Activated effector memory CD4-positive, alpha-beta T cell treated with Interleukin-2 at 50 U/mL for 16 hours (primary cell): ENCODE measurements at regions not wholly inside any gene's neighbourhood (a gene's known extent, or its start where the extent isn't known, plus 50 kb on each side); places are given as distances from the start of the nearest gene placed in this dataset.

Experiments used
- DNase-seq: peaks from one replicate; pipeline ENCODE4 v3.0.0-alpha.2; 2020

GRCh38 chr12:98355933-98356332, 159.5 kb upstream of the TMPO start:
- no peak for DNase-seq

DNA sequence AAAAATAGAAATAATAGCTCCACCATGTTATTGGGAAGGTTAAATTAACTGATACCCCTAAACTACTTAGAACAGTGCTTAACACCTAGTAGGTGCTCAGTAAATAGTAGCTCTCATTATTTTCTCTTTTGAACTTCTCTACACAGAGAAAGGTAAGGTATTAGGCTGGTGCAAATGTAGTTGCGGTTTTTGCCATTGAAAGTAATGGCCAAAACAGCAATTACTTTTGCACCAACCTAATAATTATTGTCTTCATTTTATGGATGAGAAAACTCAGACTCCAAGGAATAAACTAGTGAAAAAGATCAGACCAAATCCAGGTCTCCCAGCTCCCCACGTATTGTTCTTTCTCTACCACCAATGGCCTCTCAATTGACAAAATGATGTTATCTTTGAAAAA, 157.2 kb upstream of the TMPO start:
- DNase-seq = no peak

DNA sequence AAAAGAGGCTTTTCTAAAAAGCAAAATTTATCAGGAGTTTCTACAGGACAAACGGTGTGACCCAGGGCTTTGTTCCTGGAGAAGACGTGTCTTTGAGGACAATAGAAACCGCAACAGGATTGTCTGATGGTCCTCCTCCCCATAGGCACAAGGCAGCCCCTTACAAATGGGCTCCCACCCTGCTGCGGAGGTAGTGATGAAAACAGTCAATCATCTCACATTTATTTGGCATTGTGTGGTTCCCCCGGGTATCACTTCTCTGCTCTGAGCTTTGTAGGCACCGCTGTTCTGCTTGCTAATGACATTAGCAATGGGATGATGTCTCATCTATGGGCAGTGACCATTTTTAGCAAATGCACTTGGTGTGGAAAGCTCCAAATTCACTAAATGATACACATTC, 155.5 kb upstream of the TMPO start:
- DNase-seq = no peak

GRCh38 chr12:98360401-98360800, 155.0 kb upstream of the TMPO start:
- DNase-seq = no peak

- DNase-seq = no peak
Observed at GRCh38 chr12:98369581-98369980, 145.8 kb upstream of the TMPO start.

DNA sequence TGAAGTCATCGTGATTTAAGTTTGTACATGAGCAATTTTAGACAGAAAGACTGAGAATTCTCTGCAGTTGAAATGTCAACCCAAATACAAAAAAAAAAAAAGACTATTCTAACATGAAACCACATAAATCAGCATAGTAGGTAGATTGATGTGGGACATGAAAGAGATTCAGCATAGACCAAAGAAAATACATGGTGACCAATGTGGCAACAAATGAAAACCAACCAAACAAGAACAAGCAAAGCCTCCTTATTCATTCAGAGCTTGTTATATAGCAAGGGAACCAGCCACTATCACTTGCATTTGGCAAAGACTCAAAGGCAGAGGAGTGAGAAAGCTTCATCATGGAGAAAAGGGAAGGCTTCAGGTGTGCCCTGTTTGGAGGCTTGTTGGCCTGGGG, 144.4 kb upstream of the TMPO start:
- DNase-seq = no peak

- DNase-seq = no peak
Observed at GRCh38 chr12:98371419-98371818, 144.0 kb upstream of the TMPO start.

- no peak for DNase-seq
Observed at GRCh38 chr12:98372340-98373024, 142.9 kb upstream of the TMPO start.

DNA sequence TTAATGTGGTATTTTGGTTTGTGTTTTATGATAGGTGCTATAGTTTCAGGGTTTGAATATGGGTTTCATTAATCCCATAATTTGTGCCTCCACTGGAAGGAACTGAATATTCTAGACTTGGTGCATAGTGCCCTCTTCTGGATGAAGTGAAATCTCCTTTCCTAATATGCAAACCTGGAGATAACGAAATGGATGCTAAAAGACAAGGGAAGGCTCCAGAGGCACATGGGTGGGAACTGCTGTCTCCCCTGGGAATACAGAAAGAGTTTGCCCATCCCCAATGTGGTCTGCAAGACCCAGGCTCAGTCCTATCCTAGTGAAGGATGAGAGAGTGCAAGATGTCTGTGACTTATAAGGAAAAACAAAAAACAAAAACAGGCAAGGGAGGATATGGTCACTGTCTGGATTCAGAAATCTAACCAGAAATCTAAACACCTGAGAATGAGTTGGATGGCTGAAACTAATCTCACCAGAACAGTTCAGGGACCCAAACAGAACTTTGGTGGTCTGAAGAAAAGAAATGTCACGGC, 142.3 kb upstream of the TMPO start:
- no peak for DNase-seq

DNA sequence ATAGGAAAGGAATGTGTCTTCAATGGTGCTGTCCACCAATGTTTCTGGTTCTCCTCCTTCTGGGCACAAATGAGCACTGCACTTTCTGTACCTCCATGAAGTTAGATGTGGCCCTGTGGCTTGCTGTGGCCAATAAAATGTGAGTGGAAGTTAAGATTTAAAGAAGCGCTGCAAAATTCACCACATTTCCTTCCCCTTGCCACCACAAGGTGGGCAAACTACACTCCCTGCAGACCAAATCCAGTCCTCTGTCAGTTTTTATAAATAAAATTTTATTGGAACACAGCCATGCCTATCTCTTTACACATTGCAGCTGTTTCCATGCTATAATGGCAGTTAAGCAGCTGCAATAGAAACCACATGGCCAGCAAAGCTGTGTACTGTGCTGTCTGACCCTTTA, 141.4 kb upstream of the TMPO start:
- DNase-seq = no peak

GRCh38 chr12:98379106-98379505, 136.3 kb upstream of the TMPO start:
- no peak for DNase-seq

DNA sequence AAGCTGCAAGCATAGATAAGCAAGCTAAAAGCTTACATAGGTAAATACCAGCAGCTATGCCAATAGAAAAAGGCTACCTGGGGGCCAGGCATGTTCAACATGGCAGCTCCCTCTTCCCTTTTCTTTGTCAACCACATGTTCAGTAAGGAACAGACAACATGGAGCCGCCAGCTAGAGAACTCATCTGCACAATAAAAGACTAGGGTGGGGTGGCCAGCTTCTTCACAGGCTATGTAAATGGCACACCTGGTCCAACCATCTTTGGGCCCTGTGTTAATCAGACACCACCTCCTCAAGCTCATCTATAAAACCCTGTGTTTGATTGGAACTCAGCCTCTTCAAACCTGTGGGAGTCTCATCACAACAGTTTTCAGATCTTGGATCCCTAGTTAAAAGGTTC, 129.7 kb upstream of the TMPO start:
- DNase-seq = no peak

DNA sequence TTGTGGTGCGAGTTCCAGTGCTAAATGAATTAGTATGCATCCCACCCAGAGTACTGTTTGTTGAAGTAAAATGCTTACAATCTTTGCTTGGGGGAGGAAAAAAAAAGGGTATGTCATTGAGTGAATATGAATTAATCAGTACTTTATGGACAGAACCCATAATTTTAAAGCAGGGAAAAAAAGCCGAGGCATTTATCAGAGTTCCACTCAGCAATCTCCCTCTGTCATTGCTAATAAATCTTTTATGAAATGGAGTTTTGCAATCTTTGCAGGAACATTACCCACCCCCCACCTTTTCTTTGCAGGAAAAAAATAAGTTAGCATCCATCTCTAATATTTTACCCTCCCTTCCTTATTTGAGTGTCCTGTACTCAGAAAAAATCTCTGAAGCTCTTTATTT, 127.9 kb upstream of the TMPO start:
- no peak for DNase-seq

DNA sequence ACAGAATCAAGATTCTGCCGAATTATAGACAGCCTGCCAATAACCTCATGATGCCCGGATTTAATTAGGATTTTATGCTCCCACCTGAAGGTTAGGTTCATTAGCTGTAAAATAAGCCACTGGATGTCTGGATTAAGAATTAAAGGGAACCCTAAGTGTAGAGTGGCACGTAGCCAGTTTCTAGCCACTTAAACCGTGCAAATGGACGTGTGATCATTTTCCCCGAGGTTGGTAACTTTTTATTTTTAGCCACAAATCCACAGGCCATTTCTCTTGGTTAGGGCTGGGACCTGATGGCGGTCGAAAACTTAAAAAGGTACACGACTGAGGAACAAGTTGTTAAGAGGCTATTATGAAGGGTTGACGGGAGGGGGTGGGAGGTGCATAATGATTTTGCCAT, 127.3 kb upstream of the TMPO start:
- no peak for DNase-seq

- DNase-seq = no peak
Observed at GRCh38 chr12:98389593-98389992, 125.8 kb upstream of the TMPO start.

- peak; percentile 71 for DNase-seq
Observed at GRCh38 chr12:98397323-98398105, 117.9 kb upstream of the TMPO start.

DNA sequence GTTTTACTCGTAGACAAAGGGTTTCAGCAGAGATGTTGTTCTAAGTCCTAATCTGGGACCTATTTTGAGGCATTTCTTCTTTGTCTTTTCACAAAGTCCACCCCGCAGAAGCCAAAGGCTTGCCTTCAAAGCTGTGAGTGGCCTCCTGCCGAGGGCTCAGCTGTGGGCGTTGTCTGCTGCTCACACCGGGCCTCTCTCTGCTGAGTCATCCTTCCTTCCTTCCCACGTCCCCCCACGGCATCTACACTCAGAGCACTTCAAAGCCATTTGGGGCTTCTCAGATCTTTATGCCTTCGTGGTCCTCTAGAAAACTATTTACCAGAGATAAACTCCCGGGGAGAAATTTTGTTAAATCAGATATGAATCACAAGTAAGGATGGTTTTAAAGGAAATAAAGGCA, 115.9 kb upstream of the TMPO start:
- peak; percentile 51 for DNase-seq

GRCh38 chr12:98401427-98401826, 114.0 kb upstream of the TMPO start:
- no peak for DNase-seq

DNA sequence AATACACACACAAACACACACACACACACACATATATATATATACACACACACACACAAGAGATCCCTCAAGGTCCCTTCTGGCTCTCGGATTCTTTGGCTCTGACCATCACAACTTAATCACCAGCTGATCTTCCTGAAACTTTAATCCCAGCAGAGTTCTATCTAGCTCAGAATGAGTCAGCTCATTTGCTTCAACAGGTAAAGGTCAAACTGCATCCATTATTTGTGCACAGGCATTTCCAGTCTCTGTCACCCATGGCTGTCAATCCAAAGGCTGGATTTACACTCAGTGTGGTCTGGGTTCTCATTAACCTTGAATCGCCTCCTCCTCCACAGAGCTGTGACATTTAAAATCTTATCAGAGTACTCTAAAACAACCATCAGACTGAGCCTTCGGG, 113.3 kb upstream of the TMPO start:
- no peak for DNase-seq

DNA sequence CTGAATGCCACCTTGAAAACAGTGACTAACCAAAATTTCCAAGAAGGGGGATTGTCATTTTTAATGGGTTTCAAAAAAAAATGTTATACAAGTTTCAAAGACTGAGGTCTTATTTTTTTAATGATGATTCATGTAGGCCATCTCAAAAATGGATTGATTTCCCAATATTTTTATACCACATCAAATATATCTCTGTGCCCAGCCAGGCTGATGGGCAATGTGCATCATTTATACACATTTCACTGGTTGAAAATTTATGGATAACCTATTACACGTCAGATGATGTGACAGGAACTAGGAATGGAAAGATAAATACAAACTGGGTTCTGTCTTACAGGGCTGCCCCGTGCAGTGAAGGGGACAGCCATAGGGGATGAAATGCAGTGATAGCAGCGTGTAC, 112.7 kb upstream of the TMPO start:
- DNase-seq = no peak

DNA sequence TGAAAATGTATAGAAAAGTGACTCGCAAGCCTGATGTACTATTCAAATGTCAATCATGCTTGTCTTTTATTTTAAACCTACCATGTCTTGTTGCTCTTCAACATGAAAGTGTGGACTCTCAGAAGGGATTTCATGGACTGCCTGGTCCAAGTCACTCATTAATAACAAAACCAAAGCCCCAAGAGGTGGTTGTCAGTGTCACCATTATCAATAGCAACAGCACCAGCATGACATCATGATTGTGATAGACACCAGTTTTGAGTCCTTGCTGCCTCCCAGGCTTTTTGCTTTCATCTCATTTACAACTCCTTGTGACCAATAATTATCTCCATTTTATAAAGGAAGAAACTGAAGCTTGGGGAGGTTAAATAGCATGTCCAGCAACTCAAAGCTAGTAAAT, 112.0 kb upstream of the TMPO start:
- DNase-seq = no peak

DNA sequence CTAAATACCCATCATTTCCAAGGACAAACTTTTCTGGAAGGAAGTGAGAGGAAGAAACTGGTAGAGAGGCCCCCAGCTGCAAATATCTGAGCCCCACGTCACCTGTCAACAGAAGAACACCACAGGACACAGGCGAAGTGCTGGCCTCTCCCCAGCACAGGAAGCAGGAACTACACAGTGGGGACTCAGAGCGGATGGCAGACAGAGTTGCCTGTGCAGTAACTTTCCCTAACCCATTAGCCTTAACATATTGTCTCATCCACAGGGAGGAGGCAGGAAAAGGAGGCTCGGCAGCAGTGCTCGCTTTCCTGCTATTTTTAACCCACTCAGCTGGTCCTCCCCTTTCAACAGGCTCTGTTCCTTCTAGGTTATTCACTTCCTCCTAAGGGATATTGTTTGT, 111.5 kb upstream of the TMPO start:
- DNase-seq = no peak

DNA sequence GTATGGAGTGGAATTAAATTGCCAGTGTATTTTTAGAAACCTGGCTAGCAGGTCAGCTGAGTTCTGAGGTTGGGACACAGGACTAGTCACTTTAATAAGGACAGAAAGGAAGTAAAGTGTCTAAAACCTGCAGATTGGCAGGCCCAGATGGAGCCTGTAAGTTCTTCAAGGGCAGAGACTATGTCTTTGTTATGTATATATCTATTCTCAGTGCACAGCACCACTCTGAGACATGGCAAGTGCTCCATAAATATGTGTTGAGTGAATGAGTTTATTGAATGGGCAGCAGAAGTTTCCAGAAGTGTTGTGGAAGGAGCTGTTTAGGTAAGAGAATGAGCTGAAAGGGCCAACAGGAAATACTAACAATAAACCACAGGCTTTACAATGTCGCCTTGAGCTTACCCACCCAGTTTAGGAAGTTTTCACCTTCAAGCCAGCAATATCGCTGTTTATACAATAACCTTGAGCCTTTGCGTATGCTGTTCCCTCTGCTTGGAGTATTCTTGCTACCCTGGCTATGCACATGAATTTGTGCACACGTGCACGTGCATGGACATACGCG, 109.5 kb upstream of the TMPO start:
- DNase-seq = no peak

- no peak for DNase-seq
Observed at GRCh38 chr12:98406378-98406777, 109.0 kb upstream of the TMPO start.
